OCI-LY7 (cell line): ENCODE measurements at regions not wholly inside any gene's neighbourhood (a gene's known extent, or its start where the extent isn't known, plus 50 kb on each side); places are given as distances from the start of the nearest gene placed in this dataset.

ENCODE experiments used
- CTCF ChIP-seq: fragments of 200-600 bp; sonication (generic); conservative IDR thresholded peaks from 2 replicates; pipeline ENCODE4 v1.5.1; 2014; ENCODE audit warnings: mild to moderate bottlenecking, antibody characterized with exemption, low read length, moderate library complexity, mixed read lengths
- EZH2phosphoT487 ChIP-seq: fragments of 200-600 bp; sonication (generic); IDR thresholded peaks from 2 replicates; pipeline ENCODE4 v1.6.1; 2018; ENCODE audit warnings: low read depth, borderline replicate concordance, mild to moderate bottlenecking, mixed run types, antibody characterized with exemption, low read length, moderate library complexity, mixed read lengths

GRCh38 chr6:144410059-144410458 is 124.9 kb downstream of the UTRN start:
- TF ChIP-seq CTCF (no peak), EZH2phosphoT487 (no peak)
